Gastrocnemius medialis (tissue), 4 donors: ENCODE measurements at regions not wholly inside any gene's neighbourhood (a gene's known extent, or its start where the extent isn't known, plus 50 kb on each side); places are given as distances from the start of the nearest gene placed in this dataset.

Experiments used
- ATAC-seq, 2 donors: fragments of 150-250 bp; one replicate each; pipeline ENCODE4 v1.9.1; 2016
- DNase-seq, 2 donors: peaks; one replicate each; pipeline ENCODE4 v3.0.0-alpha.2; 2019
- H3K27ac ChIP-seq, 4 donors: fragments of 200-600 bp; sonication (generic); 1 replicate in 1 of 4; 2 replicates in 3 of 4; pipeline ENCODE4 v1.5.1; 2016 to 2018; ENCODE audit warnings: mild to moderate bottlenecking in 2 of 4, moderate library complexity in 1 of 4
- H3K27me3 ChIP-seq, 3 donors: fragments of 200-600 bp; sonication (generic) in 2 of 3; 1 replicate in 1 of 3; 2 replicates in 2 of 3; pipeline versions ENCODE4 v1.5.1 to v1.6.0; 2016 to 2019; ENCODE audit warnings: mild to moderate bottlenecking in 1 of 3, moderate library complexity in 1 of 3
- H3K36me3 ChIP-seq, 2 donors: fragments of 200-600 bp; sonication (generic) in 1 of 2; one replicate each; pipeline ENCODE4 v1.5.1; 2017 to 2018
- H3K4me1 ChIP-seq, 2 donors: fragments of 200-600 bp; sonication (generic) in 1 of 2; one replicate each; pipeline ENCODE4 v1.5.1; 2016 to 2017; ENCODE audit warnings: mild to moderate bottlenecking in 2 of 2
- H3K4me3 ChIP-seq, 4 donors: fragments of 200-600 bp; sonication (generic) in 3 of 4; 1 replicate in 1 of 4; 2 replicates in 3 of 4; pipeline ENCODE4 v1.5.1; 2016 to 2019; ENCODE audit warnings: mild to moderate bottlenecking in 2 of 4
- H3K9me3 ChIP-seq, 3 donors: fragments of 200-600 bp; sonication (generic) in 2 of 3; 1 replicate in 1 of 3; 2 replicates in 2 of 3; pipeline ENCODE4 v1.5.1; 2016 to 2019
- CTCF ChIP-seq, 5 experiments: fragments of 450-650 bp in 3 of 5; fragments of 200-600 bp in 2 of 5; sonication (generic) in 2 of 5; IDR thresholded peaks in 4 of 5; conservative IDR thresholded peaks in 1 of 5; 1 replicate in 4 of 5; 2 replicates in 1 of 5; pipeline ENCODE4 v1.5.1; 2016 to 2019; ENCODE audit warnings: antibody characterized with exemption in 5 of 5, mild to moderate bottlenecking in 3 of 5, moderate library complexity in 3 of 5
- POLR2A ChIP-seq, 2 donors: fragments of 450-650 bp; IDR thresholded peaks; one replicate each; pipeline ENCODE4 v1.6.1; 2017; ENCODE audit warnings: antibody characterized with exemption in 2 of 2, mild to moderate bottlenecking in 2 of 2, moderate library complexity in 2 of 2
- in situ Hi-C, 4 donors: fragments of 200-750 bp; cut with MboI; loops; one replicate each; pipeline versions ENCODE4 v1.15.0 to v1.8.0; 2017; ENCODE audit warnings: low sequenced_read_pairs in 4 of 4
- intact Hi-C: fragments of 100-400 bp; cut with DNase I; formaldehyde crosslinking; loops from one replicate; pipeline ENCODE4 v1.15.1; 2023; ENCODE audit warnings: low total_unique reads

GRCh38 chr15:69852482-69852881 is 245.2 kb downstream of the TLE3 start:
- TF ChIP-seq POLR2A (IDR thresholded peaks at IDR 0.05) (no peak), CTCF (IDR thresholded peaks at IDR 0.05 in 4 of 5, conservative IDR thresholded peaks at IDR 0.05 in 1 of 5) (no peak)
- in situ Hi-C loops = no loop called here
- intact Hi-C loops = no loop called here
- no peak for DNase-seq
- Histone ChIP-seq H3K36me3 (no peaks in the 10 kb centered on the region), H3K27ac (no peak overlapping the region), H3K4me1 (no peaks in the 10 kb centered on the region), H3K9me3 (no peaks in the 10 kb centered on the region), H3K4me3 (no peak overlapping the region), H3K27me3 (no peaks in the 10 kb centered on the region)
- ATAC-seq = no peak

DNA sequence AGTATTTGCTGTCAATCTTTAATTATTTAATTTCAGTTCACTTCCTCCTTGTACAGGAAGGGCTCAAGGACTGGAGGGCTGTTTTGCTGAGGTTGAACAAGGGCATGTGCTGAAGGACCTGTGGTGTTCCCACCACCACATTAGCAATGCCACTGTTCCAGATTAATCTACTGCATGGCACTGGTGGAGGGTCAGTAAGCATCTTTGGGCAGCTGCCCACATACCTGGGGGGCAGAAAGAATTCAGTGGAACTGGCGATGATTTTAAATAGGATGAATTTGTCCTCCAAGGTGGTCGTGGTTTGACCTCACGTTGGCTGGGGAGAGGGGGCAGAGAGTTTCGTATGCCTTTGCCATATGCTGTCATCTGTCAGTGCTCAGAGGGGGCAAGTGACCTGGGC is 244.8 kb downstream of the TLE3 start:
- ATAC-seq = no peak
- H3K27me3 ChIP-seq = no peaks in the 10 kb centered on the region
- TF ChIP-seq CTCF (IDR thresholded peaks at IDR 0.05 in 4 of 5, conservative IDR thresholded peaks at IDR 0.05 in 1 of 5) (no peak), POLR2A (IDR thresholded peaks at IDR 0.05) (no peak)
- no peak overlapping the region for H3K4me3 ChIP-seq
- in situ Hi-C loops = no loop called here
- DNase-seq = no peak
- no peaks in the 10 kb centered on the region for H3K4me1 ChIP-seq
- H3K9me3 ChIP-seq = no peaks in the 10 kb centered on the region
- H3K36me3 ChIP-seq = no peaks in the 10 kb centered on the region
- intact Hi-C loops = no loop called here
- no peak overlapping the region for H3K27ac ChIP-seq

- ATAC-seq (peak; percentile 69 to 90), DNase-seq (peak; percentile 9 to 49)
- TF ChIP-seq POLR2A (IDR thresholded peaks at IDR 0.05) (no peak), CTCF (IDR thresholded peaks at IDR 0.05 in 4 of 5, conservative IDR thresholded peaks at IDR 0.05 in 1 of 5) (no peak)
- intact Hi-C loops (no loop called here), in situ Hi-C loops (no loop called here)
- H3K4me1 ChIP-seq = no peaks in the 10 kb centered on the region
- H3K9me3 ChIP-seq = no peaks in the 10 kb centered on the region
- no peak overlapping the region for H3K27ac ChIP-seq
- no peak overlapping the region for H3K4me3 ChIP-seq
- no peaks in the 10 kb centered on the region for H3K36me3 ChIP-seq
- H3K27me3 ChIP-seq = no peaks in the 10 kb centered on the region
Measured at GRCh38 chr15:69853544-69853951, 244.2 kb downstream of the TLE3 start.

- intact Hi-C loops = no loop called here
- H3K36me3 ChIP-seq = no peaks in the 10 kb centered on the region
- no peaks in the 10 kb centered on the region for H3K4me1 ChIP-seq
- H3K27ac ChIP-seq = no peak overlapping the region
- no peak for DNase-seq
- ATAC-seq = no peak
- in situ Hi-C loops = no loop called here
- no peak for TF ChIP-seq CTCF (IDR thresholded peaks at IDR 0.05 in 4 of 5, conservative IDR thresholded peaks at IDR 0.05 in 1 of 5)
- TF ChIP-seq POLR2A (IDR thresholded peaks at IDR 0.05) = no peak
- no peaks in the 10 kb centered on the region for H3K27me3 ChIP-seq
- H3K4me3 ChIP-seq = no peak overlapping the region
- no peaks in the 10 kb centered on the region for H3K9me3 ChIP-seq
Measured at GRCh38 chr15:69854001-69854400, 243.7 kb downstream of the TLE3 start.

GRCh38 chr15:69854521-69855181 is 243.1 kb downstream of the TLE3 start:
- DNase-seq = no peak
- H3K4me3 ChIP-seq = no peak overlapping the region
- in situ Hi-C loops = no loop called here
- intact Hi-C loops = no loop called here
- no peak overlapping the region for H3K27ac ChIP-seq
- H3K9me3 ChIP-seq = no peaks in the 10 kb centered on the region
- H3K4me1 ChIP-seq = no peaks in the 10 kb centered on the region
- no peak for ATAC-seq
- TF ChIP-seq CTCF (IDR thresholded peaks at IDR 0.05 in 4 of 5, conservative IDR thresholded peaks at IDR 0.05 in 1 of 5) (no peak), POLR2A (IDR thresholded peaks at IDR 0.05) (no peak)
- no peaks in the 10 kb centered on the region for H3K27me3 ChIP-seq
- H3K36me3 ChIP-seq = no peaks in the 10 kb centered on the region
